ENCODE measurements at regions not wholly inside any gene's neighbourhood (a gene's known extent, or its start where the extent isn't known, plus 50 kb on each side); places are given as distances from the start of the nearest gene placed in this dataset.

DNA sequence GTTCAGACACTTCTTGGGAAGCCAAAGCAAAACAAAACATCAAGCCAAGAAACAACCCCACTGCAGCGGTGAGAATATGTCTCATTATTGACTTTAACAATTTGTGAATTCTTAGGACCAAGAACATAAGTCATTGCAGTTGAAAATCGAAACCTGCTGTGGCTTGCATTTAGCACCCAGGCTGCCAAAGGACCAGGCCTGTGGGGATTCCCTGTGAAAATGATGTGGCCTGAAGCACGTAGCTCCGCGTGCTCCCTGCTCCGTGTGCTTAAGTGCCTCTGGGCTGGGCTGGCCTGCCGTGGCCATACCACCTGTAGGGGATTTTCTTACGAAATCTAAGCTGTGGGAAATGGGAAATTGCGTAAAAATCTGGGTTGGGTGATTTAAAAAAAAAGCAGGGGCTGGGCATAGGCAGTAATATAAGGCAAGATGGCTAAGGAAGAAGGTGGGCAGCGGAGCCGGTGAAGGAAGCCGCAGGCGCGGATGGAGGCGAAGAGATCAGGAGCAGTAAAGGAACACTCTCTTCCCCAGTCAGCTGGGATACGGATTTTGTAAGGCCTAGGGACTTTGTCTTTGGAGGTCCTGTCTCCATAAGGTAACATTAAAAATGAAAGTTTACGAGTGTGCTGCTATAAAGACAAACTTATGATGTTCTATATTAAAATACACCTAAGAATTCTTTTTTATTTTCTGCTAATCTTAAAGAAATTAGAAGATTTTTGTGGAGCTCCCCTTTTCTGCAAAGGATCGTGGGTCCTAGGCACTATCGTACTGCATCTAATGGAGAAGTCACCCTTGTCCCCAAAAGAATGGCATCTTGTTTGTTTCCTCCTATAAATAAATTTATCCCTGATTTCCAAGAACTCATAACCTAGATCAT lies 189.6 kb upstream of the SEMA6A start:
- DNase-seq (ENCODE audit: low read depth, low spot score): no peak

DNA sequence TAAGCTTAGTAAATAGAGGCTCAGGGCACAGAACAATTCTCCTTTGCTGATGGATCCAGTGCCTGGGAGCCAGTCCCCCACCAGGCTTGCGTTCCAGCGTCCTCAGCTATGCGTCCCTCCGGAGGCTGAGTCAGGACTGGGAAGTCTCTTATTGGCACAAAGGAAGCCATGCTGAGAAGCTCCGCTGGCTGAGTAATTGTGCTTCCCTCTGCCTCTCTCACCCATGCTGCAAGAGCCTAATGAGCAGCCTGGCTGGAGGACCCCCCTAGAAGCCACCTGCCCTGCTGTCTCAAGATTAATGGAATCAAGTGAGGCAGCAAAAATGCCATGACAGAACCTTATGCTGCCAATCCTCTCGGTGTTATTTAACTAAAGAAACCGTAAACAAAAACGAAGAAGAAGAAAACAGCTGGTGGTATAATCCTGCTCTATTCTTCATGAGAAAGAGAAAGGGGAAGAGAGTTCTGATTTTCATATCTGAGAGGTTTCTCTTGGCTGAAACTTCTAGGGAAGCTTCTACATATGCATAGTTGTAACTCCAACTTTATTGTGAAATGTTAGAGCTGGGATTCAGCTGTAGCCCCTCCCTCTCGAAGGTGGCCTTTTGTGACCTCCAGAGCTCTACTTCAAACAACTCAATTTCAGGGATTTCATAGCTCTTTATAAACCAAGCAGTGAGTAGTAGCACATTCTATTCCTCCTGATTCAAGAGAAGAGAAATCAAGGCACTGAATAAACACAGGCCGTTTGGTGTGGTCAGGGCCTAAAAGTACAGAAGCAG lies 185.4 kb upstream of the SEMA6A start:
- DNase-seq (ENCODE audit: low read depth, low spot score): no peak

- DNase-seq (ENCODE audit: low read depth, low spot score): no peak
Observed at GRCh38 chr5:116757326-116757725, 182.7 kb upstream of the SEMA6A start.

- no peak for DNase-seq (ENCODE audit: low read depth, low spot score)
Observed at GRCh38 chr5:116756531-116756930, 181.9 kb upstream of the SEMA6A start.

- DNase-seq (ENCODE audit: low read depth, low spot score): no peak
Observed at GRCh38 chr5:116754556-116754955, 179.9 kb upstream of the SEMA6A start.

DNA sequence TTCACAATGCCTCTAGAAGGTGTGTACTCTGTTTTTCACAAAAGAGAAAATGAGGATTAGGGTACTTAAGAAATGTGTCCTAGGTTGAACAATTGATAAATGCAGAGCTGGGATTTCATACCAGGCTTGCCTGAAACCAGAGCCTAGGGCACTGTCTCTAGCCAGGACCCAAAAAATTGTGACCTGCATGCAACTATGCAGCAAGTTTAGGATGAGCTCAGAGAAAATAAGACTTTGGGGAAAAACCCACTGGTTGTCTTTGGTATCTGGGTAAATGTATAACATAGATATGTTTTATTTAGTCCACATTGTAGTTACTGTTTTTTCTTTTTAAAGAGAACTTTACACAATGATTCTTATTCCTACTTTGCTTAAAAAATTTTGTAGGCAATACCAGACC lies 177.1 kb upstream of the SEMA6A start:
- DNase-seq (ENCODE audit: low read depth, low spot score): no peak

DNA sequence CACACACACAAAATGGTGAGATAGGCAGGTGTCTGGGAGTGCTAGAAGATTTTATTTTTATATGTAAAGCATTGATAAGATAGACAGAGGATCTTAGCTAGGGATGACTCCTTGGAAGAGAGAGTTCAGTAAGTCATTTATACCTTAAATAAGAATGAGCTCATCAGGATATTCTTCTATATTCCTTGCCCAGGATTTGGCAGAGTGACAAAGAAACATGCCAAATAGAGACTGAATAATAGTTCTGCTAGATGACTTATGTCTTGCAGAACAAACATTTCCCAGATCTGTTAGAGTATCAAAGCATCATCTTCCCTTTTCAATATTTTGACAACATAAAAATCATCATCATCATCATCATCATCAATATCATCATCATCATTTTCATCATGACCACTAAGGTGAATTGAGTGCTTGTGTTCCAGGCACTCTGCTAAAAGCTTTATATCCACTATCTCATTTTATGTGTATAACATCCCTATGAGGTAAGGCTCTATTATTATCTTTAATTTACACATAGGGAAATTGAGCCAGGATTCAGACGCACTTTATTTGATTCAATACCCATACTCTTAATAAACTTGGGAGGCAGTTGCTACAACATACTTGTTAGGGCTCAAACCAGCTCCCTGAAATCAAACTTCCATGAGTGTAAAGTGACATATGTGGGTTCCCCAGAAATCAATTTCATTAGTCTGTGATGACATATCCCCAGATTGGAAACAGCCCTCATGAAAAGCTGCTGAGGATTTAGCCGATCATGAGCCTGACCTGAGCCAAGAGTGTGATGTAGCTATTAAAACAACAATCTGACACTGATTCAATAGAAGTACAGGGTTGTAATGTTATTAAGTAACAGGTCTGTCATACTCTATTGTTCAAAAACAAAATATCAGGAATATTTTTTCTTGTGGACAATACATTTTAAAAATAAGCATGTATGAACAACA lies 176.3 kb upstream of the SEMA6A start:
- DNase-seq (ENCODE audit: low read depth, low spot score): no peak

DNA sequence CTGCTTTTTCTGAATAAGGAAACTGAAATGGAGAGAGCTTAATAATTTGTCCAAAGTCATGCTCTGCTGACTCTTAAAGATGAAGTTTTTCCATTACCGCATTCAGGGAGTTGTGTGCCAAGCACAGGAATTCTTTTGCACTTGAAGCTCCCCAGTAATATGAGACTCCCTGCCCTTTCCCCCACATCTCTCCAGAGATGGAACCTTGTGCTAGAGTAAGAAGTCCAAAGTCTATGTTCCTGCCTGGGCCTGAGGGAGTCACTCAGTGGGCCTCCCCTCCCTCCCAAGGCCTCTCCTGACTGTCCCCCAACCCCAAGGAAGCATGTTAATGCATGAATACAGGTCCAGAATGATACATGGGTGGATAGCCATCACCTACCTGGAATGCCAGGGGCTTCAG lies 173.3 kb upstream of the SEMA6A start:
- no peak for DNase-seq (ENCODE audit: low read depth, low spot score)

DNA sequence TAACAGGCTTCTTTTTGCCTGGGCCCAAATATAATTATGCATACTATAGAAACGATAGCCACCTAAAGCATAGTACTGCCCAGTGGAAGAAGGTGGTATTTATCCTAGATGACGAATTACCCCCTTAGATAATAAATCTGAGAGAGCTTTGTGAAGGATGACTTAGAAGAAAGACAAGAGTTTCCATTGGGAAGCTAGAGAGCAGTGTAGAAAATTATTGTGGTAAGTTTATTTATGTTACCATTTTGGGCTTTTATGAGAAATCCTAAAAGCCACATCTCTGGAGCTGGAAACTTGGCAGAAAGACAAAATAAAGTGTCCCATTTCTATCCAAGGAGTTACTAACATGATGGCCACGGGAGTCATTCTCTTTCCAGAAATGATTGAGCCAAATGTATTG lies 172.0 kb upstream of the SEMA6A start:
- DNase-seq (ENCODE audit: low read depth, low spot score): no peak

GRCh38 chr5:116740771-116741170 lies 166.1 kb upstream of the SEMA6A start:
- DNase-seq (ENCODE audit: low read depth, low spot score): no peak

DNA sequence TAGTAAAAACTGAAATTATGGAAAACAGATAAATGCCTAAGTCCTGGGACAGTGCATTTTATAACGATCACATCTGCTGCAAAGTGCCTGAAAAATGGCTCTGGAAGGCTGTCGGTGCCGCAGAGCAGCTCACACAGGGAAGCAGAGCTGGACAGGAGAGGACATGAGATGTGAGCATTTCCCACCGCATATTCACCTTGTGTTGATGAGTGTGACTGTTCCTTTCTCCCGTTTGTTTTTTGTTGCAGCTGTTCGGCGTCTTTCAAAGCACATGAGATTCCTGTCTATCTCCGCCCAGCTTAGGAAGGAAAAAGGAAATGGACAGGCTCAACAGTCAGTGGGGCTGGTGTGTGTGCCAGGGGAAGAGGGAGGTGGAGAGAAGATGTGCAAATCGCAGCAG lies 164.9 kb upstream of the SEMA6A start:
- DNase-seq (ENCODE audit: low read depth, low spot score): no peak

- DNase-seq (ENCODE audit: low read depth, low spot score): no peak
Observed at GRCh38 chr5:116738615-116739261, 164.1 kb upstream of the SEMA6A start.

- DNase-seq (ENCODE audit: low read depth, low spot score): no peak
Observed at GRCh38 chr5:116738239-116738614, 163.6 kb upstream of the SEMA6A start.

- no peak for DNase-seq (ENCODE audit: low read depth, low spot score)
Observed at GRCh38 chr5:116736671-116737070, 162.0 kb upstream of the SEMA6A start.

DNA sequence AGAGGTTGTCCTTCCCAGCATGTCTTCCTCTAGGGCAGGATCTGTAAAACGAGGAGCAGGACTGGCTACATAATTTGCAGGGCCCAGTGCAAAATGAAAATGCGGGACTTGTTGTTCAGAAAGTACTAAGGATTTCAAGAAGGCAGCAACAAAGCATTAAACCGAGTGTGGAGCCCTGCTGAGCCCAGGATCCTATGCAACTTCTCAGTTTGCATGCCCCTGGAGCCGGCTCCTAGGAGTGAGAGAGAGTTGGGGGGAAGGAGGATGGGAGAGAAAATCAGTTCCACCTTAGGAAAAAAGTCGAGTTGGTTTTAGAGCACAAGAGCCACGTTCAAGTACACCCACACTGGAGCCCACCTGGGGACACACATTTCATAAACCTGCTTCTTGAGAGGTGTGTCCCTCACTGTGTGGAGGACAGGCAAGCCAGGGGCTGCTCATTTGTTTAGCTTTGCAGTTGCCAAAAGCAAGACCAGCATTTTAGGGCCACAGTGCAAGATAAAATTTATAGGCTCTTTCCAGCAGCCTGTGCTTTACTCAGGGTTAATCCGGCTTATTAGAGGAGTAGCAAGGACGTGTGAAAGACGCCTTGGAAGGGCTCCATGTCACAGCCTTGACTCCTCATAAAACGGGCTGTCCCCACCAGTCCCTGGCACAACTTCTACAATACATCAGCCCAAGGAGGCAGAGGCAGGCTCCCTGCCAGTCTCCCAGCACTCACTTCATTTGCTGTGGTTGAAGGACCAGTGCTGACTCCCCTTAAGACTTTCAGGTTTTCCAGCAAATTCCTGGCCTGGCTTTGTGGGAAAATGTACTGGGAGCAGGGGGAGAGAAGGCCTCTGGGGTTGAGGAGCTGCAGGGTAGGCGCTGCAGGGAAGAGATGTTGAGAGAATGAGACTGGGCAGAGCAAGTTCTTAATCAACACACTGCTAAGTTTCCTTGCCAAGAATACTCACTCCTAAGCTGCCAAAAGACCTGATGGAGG lies 159.7 kb upstream of the SEMA6A start:
- DNase-seq (ENCODE audit: low read depth, low spot score): no peak

GRCh38 chr5:116732591-116732990 lies 158.0 kb upstream of the SEMA6A start:
- no peak for DNase-seq (ENCODE audit: low read depth, low spot score)

- no peak for DNase-seq (ENCODE audit: low read depth, low spot score)
Observed at GRCh38 chr5:116731432-116731831, 156.8 kb upstream of the SEMA6A start.

GRCh38 chr5:116730706-116731105 lies 156.1 kb upstream of the SEMA6A start:
- no peak for DNase-seq (ENCODE audit: low read depth, low spot score)

DNA sequence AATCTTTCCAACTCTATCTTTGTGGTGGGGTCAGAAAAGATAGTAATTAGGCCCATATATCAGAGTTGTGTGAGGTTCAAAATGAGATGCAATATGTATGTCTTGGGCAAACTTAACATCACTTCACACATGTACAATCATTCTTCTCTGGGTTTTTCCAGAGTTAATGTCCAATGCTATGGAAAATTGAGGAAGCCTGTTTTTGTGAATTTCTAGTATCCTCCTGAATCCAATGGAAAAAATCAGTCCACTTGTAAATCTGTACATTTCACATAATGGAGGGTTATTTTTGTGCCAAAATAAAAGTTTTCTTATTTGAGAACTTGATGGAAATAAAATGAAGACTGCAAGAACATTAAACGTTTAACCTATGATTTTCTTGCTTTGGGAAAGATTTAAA lies 155.6 kb upstream of the SEMA6A start:
- DNase-seq (ENCODE audit: low read depth, low spot score): no peak

DNA sequence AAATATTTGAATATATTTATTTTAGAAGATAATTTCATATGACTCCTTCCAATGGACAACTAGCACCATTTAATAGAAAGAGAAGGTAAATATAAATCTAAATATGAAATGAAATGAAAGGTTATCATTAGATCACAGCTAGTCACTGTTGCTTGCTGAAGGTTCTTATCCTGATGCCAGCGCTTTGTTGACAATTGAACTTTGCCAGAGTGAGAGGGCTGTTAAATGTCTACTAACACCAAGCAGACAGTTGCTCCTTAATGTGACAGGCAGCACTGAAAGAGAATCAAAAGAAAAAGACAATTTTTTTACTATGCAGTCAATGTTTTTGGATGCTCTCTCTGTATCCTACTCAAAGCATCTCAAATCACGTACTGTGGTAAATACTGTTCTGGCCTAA lies 152.6 kb upstream of the SEMA6A start:
- no peak for DNase-seq (ENCODE audit: low read depth, low spot score)

Measured in brain pericyte (primary cell).